ENCODE measurements at regions not wholly inside any gene's neighbourhood (a gene's known extent, or its start where the extent isn't known, plus 50 kb on each side); places are given as distances from the start of the nearest gene placed in this dataset.

GRCh38 chr17:5784791-5785190 lies 200.5 kb upstream of the NLRP1 start:
- DNase-seq (no peak), ATAC-seq (no peak)
- H3K4me1 Mint-ChIP-seq = no peaks in the 10 kb centered on the region
- peak overlapping the region in 1 of 10 donors; percentile 70 for H3K27ac Mint-ChIP-seq
- no peak overlapping the region for H3K4me3 Mint-ChIP-seq
- peaks cover 10 to 50% (median 29%) of the 10 kb centered on the region in 5 donors for H3K27me3 Mint-ChIP-seq
- peaks cover 0 to 26% (median 9%) of the 10 kb centered on the region in 9 donors for H3K9me3 Mint-ChIP-seq
- peaks cover 0 to 9% (median 0%) of the 10 kb centered on the region in 3 donors for H3K36me3 Mint-ChIP-seq
- POLR2A ChIA-PET = no interaction called here

- POLR2A ChIA-PET = no interaction called here
- peaks cover 10 to 50% (median 33%) of the 10 kb centered on the region in 5 donors for H3K27me3 Mint-ChIP-seq
- DNase-seq (no peak), ATAC-seq (no peak)
- peaks cover 0 to 9% (median 0%) of the 10 kb centered on the region in 3 donors for H3K36me3 Mint-ChIP-seq
- no peak overlapping the region for H3K27ac Mint-ChIP-seq
- H3K4me1 Mint-ChIP-seq = no peaks in the 10 kb centered on the region
- no peak overlapping the region for H3K4me3 Mint-ChIP-seq
- H3K9me3 Mint-ChIP-seq = peaks cover 0 to 26% (median 9%) of the 10 kb centered on the region in 9 donors
These were observed 201.0 kb upstream of the NLRP1 start for GRCh38 chr17:5785338-5785737.

- no peak overlapping the region for H3K27ac Mint-ChIP-seq
- no peak overlapping the region for H3K4me3 Mint-ChIP-seq
- H3K9me3 Mint-ChIP-seq = peaks cover 0 to 26% (median 9%) of the 10 kb centered on the region in 9 donors
- H3K4me1 Mint-ChIP-seq = no peaks in the 10 kb centered on the region
- peaks cover 0 to 9% (median 0%) of the 10 kb centered on the region in 3 donors for H3K36me3 Mint-ChIP-seq
- ATAC-seq (no peak), DNase-seq (no peak)
- H3K27me3 Mint-ChIP-seq = peaks cover 13 to 50% (median 34%) of the 10 kb centered on the region in 5 donors
- POLR2A ChIA-PET = no interaction called here
These were observed 201.7 kb upstream of the NLRP1 start for GRCh38 chr17:5785867-5786509.

- POLR2A ChIA-PET = no interaction called here
- DNase-seq = no peak
- ATAC-seq = no peak
- H3K27ac Mint-ChIP-seq = no peak overlapping the region
- H3K27me3 Mint-ChIP-seq = peaks cover 13 to 50% (median 37%) of the 10 kb centered on the region in 5 donors
- peaks cover 0 to 26% (median 9%) of the 10 kb centered on the region in 9 donors for H3K9me3 Mint-ChIP-seq
- H3K36me3 Mint-ChIP-seq = peaks cover 0 to 9% (median 0%) of the 10 kb centered on the region in 3 donors
- H3K4me1 Mint-ChIP-seq = no peaks in the 10 kb centered on the region
- H3K4me3 Mint-ChIP-seq = no peak overlapping the region
These were observed 202.2 kb upstream of the NLRP1 start for GRCh38 chr17:5786510-5786875.

GRCh38 chr17:5788266-5788900 lies 204.1 kb upstream of the NLRP1 start:
- POLR2A ChIA-PET = no interaction called here
- peaks cover 0 to 35% (median 12%) of the 10 kb centered on the region in 9 donors for H3K9me3 Mint-ChIP-seq
- DNase-seq (no peak), ATAC-seq (no peak)
- peaks cover 19 to 52% (median 39%) of the 10 kb centered on the region in 5 donors for H3K27me3 Mint-ChIP-seq
- no peak overlapping the region for H3K4me3 Mint-ChIP-seq
- peaks cover 0 to 15% (median 0%) of the 10 kb centered on the region in 3 donors for H3K36me3 Mint-ChIP-seq
- H3K27ac Mint-ChIP-seq = no peak overlapping the region
- H3K4me1 Mint-ChIP-seq = no peaks in the 10 kb centered on the region

- Mint-ChIP-seq H3K36me3 (peaks cover 0 to 13% (median 0%) of the 10 kb centered on the region in 3 donors), H3K4me3 (no peak overlapping the region), H3K27me3 (peaks cover 19 to 51% (median 39%) of the 10 kb centered on the region in 5 donors), H3K27ac (no peak overlapping the region), H3K4me1 (no peaks in the 10 kb centered on the region), H3K9me3 (peaks cover 0 to 29% (median 10%) of the 10 kb centered on the region in 9 donors)
- POLR2A ChIA-PET = no interaction called here
- ATAC-seq (no peak), DNase-seq (no peak)
These were observed 205.2 kb upstream of the NLRP1 start for GRCh38 chr17:5789528-5789927.

GRCh38 chr17:5793157-5793556 lies 208.8 kb upstream of the NLRP1 start:
- no peak overlapping the region for H3K27ac Mint-ChIP-seq
- DNase-seq = no peak
- H3K9me3 Mint-ChIP-seq = peaks cover 0 to 20% (median 8%) of the 10 kb centered on the region in 9 donors
- POLR2A ChIA-PET = no interaction called here
- H3K4me1 Mint-ChIP-seq = no peaks in the 10 kb centered on the region
- ATAC-seq = no peak
- H3K36me3 Mint-ChIP-seq = peaks cover 0 to 13% (median 0%) of the 10 kb centered on the region in 3 donors
- H3K27me3 Mint-ChIP-seq = peaks cover 14 to 63% (median 37%) of the 10 kb centered on the region in 5 donors
- no peak overlapping the region for H3K4me3 Mint-ChIP-seq

GRCh38 chr17:5793899-5794298 lies 209.6 kb upstream of the NLRP1 start:
- Mint-ChIP-seq H3K9me3 (peaks cover 0 to 20% (median 8%) of the 10 kb centered on the region in 9 donors), H3K4me3 (no peak overlapping the region), H3K36me3 (peaks cover 0 to 13% (median 0%) of the 10 kb centered on the region in 3 donors), H3K27me3 (peaks cover 14 to 60% (median 35%) of the 10 kb centered on the region in 5 donors), H3K27ac (no peak overlapping the region), H3K4me1 (no peaks in the 10 kb centered on the region)
- DNase-seq = no peak
- no peak for ATAC-seq
- POLR2A ChIA-PET = no interaction called here

- no peak overlapping the region for H3K27ac Mint-ChIP-seq
- DNase-seq (no peak), ATAC-seq (no peak)
- H3K36me3 Mint-ChIP-seq = peaks cover 0 to 13% (median 0%) of the 10 kb centered on the region in 3 donors
- no peaks in the 10 kb centered on the region for H3K4me1 Mint-ChIP-seq
- peaks cover 0 to 20% (median 8%) of the 10 kb centered on the region in 9 donors for H3K9me3 Mint-ChIP-seq
- no peak overlapping the region for H3K4me3 Mint-ChIP-seq
- H3K27me3 Mint-ChIP-seq = peaks cover 14 to 60% (median 32%) of the 10 kb centered on the region in 5 donors
- POLR2A ChIA-PET = no interaction called here
These were observed 210.1 kb upstream of the NLRP1 start for GRCh38 chr17:5794385-5794784.

- peaks cover 0 to 13% (median 0%) of the 10 kb centered on the region in 3 donors for H3K36me3 Mint-ChIP-seq
- no peak overlapping the region for H3K4me3 Mint-ChIP-seq
- ATAC-seq (no peak), DNase-seq (no peak)
- POLR2A ChIA-PET = no interaction called here
- H3K4me1 Mint-ChIP-seq = no peaks in the 10 kb centered on the region
- peaks cover 14 to 58% (median 31%) of the 10 kb centered on the region in 5 donors for H3K27me3 Mint-ChIP-seq
- H3K27ac Mint-ChIP-seq = no peak overlapping the region
- H3K9me3 Mint-ChIP-seq = peaks cover 0 to 20% (median 8%) of the 10 kb centered on the region in 9 donors
These were observed 210.7 kb upstream of the NLRP1 start for GRCh38 chr17:5794881-5795506.

- DNase-seq (no peak), ATAC-seq (no peak)
- no peaks in the 10 kb centered on the region for H3K4me1 Mint-ChIP-seq
- no peak overlapping the region for H3K4me3 Mint-ChIP-seq
- H3K27ac Mint-ChIP-seq = no peak overlapping the region
- H3K27me3 Mint-ChIP-seq = peaks cover 6 to 40% (median 23%) of the 10 kb centered on the region in 5 donors
- peaks cover 0 to 11% (median 0%) of the 10 kb centered on the region in 3 donors for H3K36me3 Mint-ChIP-seq
- POLR2A ChIA-PET = no interaction called here
- peaks cover 0 to 13% (median 7%) of the 10 kb centered on the region in 9 donors for H3K9me3 Mint-ChIP-seq
These were observed 213.2 kb upstream of the NLRP1 start for GRCh38 chr17:5797447-5798050.

- Mint-ChIP-seq H3K4me3 (no peak overlapping the region), H3K27ac (no peak overlapping the region), H3K9me3 (peaks cover 0 to 9% (median 2%) of the 10 kb centered on the region in 9 donors), H3K4me1 (no peaks in the 10 kb centered on the region), H3K36me3 (peaks cover 0 to 6% (median 0%) of the 10 kb centered on the region in 3 donors), H3K27me3 (peaks cover 6 to 41% (median 26%) of the 10 kb centered on the region in 5 donors)
- POLR2A ChIA-PET = no interaction called here
- DNase-seq (no peak), ATAC-seq (no peak)
These were observed 213.8 kb upstream of the NLRP1 start for GRCh38 chr17:5798094-5798493.

Measured in naive thymus-derived CD8-positive, alpha-beta T cell (primary cell).